Endothelial cell (in vitro differentiated cells): ENCODE measurements at regions not wholly inside any gene's neighbourhood (a gene's known extent, or its start where the extent isn't known, plus 50 kb on each side); places are given as distances from the start of the nearest gene placed in this dataset.

Source experiments
- DNase-seq: peaks from one replicate; pipeline ENCODE4 v3.0.0; 2021; ENCODE audit warnings: low spot score
- H3K27ac Mint-ChIP-seq: one replicate; pipeline ENCODE4 v1.8.0; 2021; ENCODE audit warnings: mixed read lengths, inconsistent platforms; ENCODE audit not compliant: unreplicated experiment
- H3K27me3 Mint-ChIP-seq: one replicate; pipeline ENCODE4 v1.8.0; 2021; ENCODE audit warnings: mild to moderate bottlenecking, moderate library complexity, mixed read lengths, inconsistent platforms; ENCODE audit not compliant: unreplicated experiment
- H3K36me3 Mint-ChIP-seq: one replicate; pipeline ENCODE4 v1.8.0; 2021; ENCODE audit warnings: mild to moderate bottlenecking, low read depth, mixed read lengths, inconsistent platforms; ENCODE audit not compliant: unreplicated experiment
- H3K4me1 Mint-ChIP-seq: one replicate; pipeline ENCODE4 v1.8.0; 2021; ENCODE audit warnings: mild to moderate bottlenecking, mixed read lengths, inconsistent platforms; ENCODE audit not compliant: unreplicated experiment
- H3K4me3 Mint-ChIP-seq: one replicate; pipeline ENCODE4 v1.8.0; 2021; ENCODE audit warnings: mild to moderate bottlenecking, mixed read lengths, inconsistent platforms; ENCODE audit not compliant: unreplicated experiment
- H3K9me3 Mint-ChIP-seq: one replicate; pipeline ENCODE4 v1.8.0; 2021; ENCODE audit warnings: mixed read lengths, inconsistent platforms; ENCODE audit not compliant: unreplicated experiment
- TF ChIP-seq, protein P1 (sequence below): fragments of 200-600 bp; sonication (generic); IDR thresholded peaks from one replicate; pipeline ENCODE4 v1.5.0; 2021; ENCODE audit warnings: antibody characterized with exemption; ENCODE audit not compliant: unreplicated experiment

DNA sequence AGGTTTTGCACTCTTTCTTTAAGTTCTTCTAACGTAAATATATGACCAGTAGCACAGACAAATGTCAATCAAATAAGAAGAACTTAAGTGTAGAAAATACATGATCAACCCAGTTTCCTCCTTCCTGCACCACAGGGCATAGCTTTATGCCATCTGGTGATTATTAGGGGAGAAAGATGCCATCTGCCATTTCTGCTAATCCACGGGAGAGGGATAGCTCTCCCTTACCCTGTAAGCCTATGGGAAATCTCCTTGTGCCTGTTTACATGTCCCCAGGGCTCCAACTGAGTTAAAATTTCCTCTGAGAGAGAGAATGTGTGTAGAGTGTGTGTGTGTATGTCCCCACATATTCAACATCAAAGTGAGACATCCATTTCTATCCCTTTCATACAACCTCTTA lies 135.9 kb downstream of the RSL24D1 start:
- no peaks in the 10 kb centered on the region for H3K4me1 Mint-ChIP-seq
- no peaks in the 10 kb centered on the region for H3K27me3 Mint-ChIP-seq
- peaks cover 17% of the 10 kb centered on the region for H3K9me3 Mint-ChIP-seq
- H3K27ac Mint-ChIP-seq, result no peak overlapping the region
- TF ChIP-seq, protein P1, sequence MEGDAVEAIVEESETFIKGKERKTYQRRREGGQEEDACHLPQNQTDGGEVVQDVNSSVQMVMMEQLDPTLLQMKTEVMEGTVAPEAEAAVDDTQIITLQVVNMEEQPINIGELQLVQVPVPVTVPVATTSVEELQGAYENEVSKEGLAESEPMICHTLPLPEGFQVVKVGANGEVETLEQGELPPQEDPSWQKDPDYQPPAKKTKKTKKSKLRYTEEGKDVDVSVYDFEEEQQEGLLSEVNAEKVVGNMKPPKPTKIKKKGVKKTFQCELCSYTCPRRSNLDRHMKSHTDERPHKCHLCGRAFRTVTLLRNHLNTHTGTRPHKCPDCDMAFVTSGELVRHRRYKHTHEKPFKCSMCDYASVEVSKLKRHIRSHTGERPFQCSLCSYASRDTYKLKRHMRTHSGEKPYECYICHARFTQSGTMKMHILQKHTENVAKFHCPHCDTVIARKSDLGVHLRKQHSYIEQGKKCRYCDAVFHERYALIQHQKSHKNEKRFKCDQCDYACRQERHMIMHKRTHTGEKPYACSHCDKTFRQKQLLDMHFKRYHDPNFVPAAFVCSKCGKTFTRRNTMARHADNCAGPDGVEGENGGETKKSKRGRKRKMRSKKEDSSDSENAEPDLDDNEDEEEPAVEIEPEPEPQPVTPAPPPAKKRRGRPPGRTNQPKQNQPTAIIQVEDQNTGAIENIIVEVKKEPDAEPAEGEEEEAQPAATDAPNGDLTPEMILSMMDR, result no peak
- no peaks in the 10 kb centered on the region for H3K36me3 Mint-ChIP-seq
- DNase-seq, result no peak
- no peak overlapping the region for H3K4me3 Mint-ChIP-seq

DNA sequence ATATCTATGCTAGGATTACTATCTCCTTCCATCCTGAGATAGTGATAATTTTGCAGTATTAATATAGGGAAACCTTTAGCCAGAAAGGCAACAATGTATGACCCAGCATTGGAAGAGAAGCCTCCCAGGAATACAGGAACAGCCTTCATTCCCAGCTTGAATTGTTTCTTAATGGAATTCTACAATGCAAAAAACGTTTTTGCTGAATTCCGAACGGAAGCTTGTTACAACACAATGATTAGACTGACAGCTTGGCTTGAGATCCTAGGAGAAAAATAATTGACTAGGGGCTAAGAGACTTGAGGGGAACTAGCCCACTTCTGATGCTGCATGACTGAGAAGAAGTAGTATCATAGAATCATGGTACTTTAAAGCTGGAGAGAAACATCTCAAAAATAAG lies 140.2 kb downstream of the RSL24D1 start:
- Mint-ChIP-seq H3K27ac (no peak overlapping the region), H3K4me1 (no peaks in the 10 kb centered on the region), H3K36me3 (no peaks in the 10 kb centered on the region), H3K27me3 (no peaks in the 10 kb centered on the region), H3K9me3 (peaks cover 9% of the 10 kb centered on the region), H3K4me3 (no peak overlapping the region)
- no peak for DNase-seq
- TF ChIP-seq, protein P1, result no peak

DNA sequence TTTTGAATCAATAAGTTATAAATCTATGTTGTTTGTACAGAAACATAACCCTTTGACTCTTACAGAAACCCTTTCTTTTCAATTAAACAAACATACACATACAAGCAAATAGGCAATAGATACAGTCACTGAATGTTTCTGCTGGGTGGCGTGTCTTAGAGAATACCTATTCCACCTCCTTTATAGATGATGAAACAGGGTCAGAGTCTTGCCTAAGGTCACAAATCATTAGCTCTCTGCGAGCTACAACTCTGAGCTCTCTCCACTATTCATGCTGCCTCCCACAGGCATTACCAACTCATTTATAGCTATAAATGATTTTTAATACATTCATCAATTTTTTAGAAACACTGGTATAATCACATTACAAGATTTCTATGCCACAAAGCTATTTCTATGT lies 152.6 kb downstream of the RSL24D1 start:
- peaks cover 2% of the 10 kb centered on the region for H3K27me3 Mint-ChIP-seq
- TF ChIP-seq, protein P1, result no peak
- no peaks in the 10 kb centered on the region for H3K4me1 Mint-ChIP-seq
- H3K4me3 Mint-ChIP-seq, result no peak overlapping the region
- DNase-seq, result no peak
- H3K9me3 Mint-ChIP-seq, result peaks cover 17% of the 10 kb centered on the region
- H3K36me3 Mint-ChIP-seq, result peaks cover 7% of the 10 kb centered on the region
- H3K27ac Mint-ChIP-seq, result no peak overlapping the region

DNA sequence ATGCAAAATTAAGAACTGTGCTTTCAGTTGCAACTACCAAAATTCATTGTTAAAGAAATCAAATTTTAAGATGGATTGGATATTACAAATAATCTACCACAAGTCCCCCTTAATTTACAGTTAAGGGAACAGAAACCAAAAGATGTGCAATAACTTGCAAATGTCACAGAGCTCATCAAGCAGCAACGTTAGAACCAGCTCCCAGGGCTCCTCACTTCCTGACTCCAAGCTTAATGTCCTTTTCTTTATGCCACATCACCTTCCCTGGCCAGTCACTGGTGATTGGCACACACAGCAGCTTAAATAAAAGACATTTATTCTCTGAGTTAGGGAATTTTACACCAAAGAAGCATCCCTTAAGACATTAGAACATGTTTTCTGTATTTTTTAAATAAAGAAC lies 159.7 kb downstream of the RSL24D1 start:
- peaks cover under 1% of the 10 kb centered on the region for H3K36me3 Mint-ChIP-seq
- H3K9me3 Mint-ChIP-seq, result peaks cover 5% of the 10 kb centered on the region
- DNase-seq, result no peak
- H3K4me1 Mint-ChIP-seq, result no peaks in the 10 kb centered on the region
- TF ChIP-seq, protein P1, result no peak
- no peak overlapping the region for H3K4me3 Mint-ChIP-seq
- no peak overlapping the region for H3K27ac Mint-ChIP-seq
- no peaks in the 10 kb centered on the region for H3K27me3 Mint-ChIP-seq

DNA sequence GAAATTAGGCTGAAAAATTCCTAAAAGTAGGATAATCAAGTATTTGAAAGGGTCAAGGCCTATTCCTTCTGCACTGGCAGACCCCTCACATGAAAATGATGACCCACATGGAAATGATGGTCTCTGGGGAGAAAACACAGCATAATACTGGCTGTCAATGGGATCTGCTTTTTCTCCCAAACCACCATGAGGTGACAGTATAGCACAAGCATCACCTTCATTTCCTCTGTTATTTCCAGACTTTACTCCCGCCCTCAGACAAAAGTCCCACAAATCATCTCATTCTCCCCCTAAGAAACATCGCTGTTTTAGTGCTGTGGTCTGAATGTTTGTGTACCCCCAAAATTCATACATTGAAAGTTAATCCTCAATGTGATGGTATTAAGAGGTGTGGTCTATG lies 161.0 kb downstream of the RSL24D1 start:
- Mint-ChIP-seq H3K27ac (no peak overlapping the region), H3K36me3 (no peaks in the 10 kb centered on the region), H3K27me3 (no peaks in the 10 kb centered on the region), H3K4me3 (no peak overlapping the region), H3K9me3 (peaks cover 5% of the 10 kb centered on the region), H3K4me1 (no peaks in the 10 kb centered on the region)
- DNase-seq, result no peak
- TF ChIP-seq, protein P1, result no peak
